ENCODE measurements at regions not wholly inside any gene's neighbourhood (a gene's known extent, or its start where the extent isn't known, plus 50 kb on each side); places are given as distances from the start of the nearest gene placed in this dataset.

DNA sequence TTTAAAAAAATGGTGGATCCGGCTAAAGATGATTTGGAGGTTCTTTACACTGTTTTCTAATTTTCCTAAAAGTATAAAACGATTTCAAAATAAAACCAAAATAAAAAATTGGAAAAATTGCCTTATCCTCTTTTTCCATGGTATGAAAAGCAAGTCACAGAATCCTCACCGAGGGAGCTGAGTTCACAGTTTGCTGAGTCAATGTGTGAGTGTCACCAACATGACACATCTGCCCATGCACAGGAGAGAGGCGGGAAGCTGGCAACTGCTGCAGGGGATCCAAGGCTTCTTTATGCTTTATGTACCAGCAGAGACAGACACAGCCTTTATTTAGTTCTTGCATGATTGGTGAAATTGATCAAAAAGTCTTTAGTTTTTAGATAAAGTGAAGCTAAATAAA is 157.8 kb downstream of the TNFSF13B start:
- no peaks in the 10 kb centered on the region for H3K9me3 ChIP-seq
- no peaks in the 10 kb centered on the region for H3K27me3 ChIP-seq
- DNase-seq (no peak), ATAC-seq (ENCODE audit: low FRiP score in 2 of 2) (no peak)
- peaks cover 0 to 6% (median 0%) of the 10 kb centered on the region in 4 donors for H3K4me1 ChIP-seq
- no peak overlapping the region for H3K27ac ChIP-seq
- H3K4me3 ChIP-seq = no peak overlapping the region
- WGBS, 2 donors = 61 to 64% methylated on average over 4 of the region's 4 CpGs
- TF ChIP-seq POLR2A (IDR thresholded peaks at IDR 0.05) (no peak), POLR2AphosphoS5 (IDR thresholded peaks at IDR 0.05) (no peak), EP300 (IDR thresholded peaks at IDR 0.05) (no peak)
- TF ChIP-seq, protein P1, sequence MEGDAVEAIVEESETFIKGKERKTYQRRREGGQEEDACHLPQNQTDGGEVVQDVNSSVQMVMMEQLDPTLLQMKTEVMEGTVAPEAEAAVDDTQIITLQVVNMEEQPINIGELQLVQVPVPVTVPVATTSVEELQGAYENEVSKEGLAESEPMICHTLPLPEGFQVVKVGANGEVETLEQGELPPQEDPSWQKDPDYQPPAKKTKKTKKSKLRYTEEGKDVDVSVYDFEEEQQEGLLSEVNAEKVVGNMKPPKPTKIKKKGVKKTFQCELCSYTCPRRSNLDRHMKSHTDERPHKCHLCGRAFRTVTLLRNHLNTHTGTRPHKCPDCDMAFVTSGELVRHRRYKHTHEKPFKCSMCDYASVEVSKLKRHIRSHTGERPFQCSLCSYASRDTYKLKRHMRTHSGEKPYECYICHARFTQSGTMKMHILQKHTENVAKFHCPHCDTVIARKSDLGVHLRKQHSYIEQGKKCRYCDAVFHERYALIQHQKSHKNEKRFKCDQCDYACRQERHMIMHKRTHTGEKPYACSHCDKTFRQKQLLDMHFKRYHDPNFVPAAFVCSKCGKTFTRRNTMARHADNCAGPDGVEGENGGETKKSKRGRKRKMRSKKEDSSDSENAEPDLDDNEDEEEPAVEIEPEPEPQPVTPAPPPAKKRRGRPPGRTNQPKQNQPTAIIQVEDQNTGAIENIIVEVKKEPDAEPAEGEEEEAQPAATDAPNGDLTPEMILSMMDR (IDR thresholded peaks at IDR 0.05) = no peak
- no peaks in the 10 kb centered on the region for H3K36me3 ChIP-seq

DNA sequence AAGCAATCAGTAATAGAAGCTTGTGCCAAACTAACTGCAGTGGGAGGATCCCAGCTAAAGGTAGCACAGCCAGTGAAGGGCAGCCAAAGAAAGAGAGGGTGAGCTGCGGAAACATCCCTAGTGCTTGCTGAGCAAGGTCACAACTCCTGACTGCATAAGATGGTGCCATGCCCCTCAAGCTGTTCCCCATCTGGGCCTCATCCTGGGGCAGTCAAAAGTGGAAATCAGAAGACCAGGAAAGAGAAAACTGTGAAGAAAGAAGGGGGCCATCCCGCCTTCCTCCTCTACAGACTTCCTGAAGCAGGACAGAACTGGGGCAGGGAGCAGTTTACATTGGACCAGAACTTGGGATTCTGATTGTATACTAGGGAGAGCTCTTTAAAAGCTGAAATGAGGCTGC is 159.2 kb downstream of the TNFSF13B start:
- Histone ChIP-seq H3K27ac (no peak overlapping the region), H3K9me3 (no peaks in the 10 kb centered on the region), H3K4me1 (peaks cover 0 to 6% (median 0%) of the 10 kb centered on the region in 4 donors), H3K36me3 (no peaks in the 10 kb centered on the region), H3K27me3 (no peaks in the 10 kb centered on the region), H3K4me3 (no peak overlapping the region)
- 78 to 79% methylated on average over 2 of the region's 2 CpGs for WGBS, 2 donors
- DNase-seq = no peak
- no peak for TF ChIP-seq POLR2A (IDR thresholded peaks at IDR 0.05)
- TF ChIP-seq, protein P1 (IDR thresholded peaks at IDR 0.05) = no peak
- TF ChIP-seq EP300 (IDR thresholded peaks at IDR 0.05) = no peak
- TF ChIP-seq POLR2AphosphoS5 (IDR thresholded peaks at IDR 0.05) = no peak
- no peak for ATAC-seq (ENCODE audit: low FRiP score in 2 of 2)

DNA sequence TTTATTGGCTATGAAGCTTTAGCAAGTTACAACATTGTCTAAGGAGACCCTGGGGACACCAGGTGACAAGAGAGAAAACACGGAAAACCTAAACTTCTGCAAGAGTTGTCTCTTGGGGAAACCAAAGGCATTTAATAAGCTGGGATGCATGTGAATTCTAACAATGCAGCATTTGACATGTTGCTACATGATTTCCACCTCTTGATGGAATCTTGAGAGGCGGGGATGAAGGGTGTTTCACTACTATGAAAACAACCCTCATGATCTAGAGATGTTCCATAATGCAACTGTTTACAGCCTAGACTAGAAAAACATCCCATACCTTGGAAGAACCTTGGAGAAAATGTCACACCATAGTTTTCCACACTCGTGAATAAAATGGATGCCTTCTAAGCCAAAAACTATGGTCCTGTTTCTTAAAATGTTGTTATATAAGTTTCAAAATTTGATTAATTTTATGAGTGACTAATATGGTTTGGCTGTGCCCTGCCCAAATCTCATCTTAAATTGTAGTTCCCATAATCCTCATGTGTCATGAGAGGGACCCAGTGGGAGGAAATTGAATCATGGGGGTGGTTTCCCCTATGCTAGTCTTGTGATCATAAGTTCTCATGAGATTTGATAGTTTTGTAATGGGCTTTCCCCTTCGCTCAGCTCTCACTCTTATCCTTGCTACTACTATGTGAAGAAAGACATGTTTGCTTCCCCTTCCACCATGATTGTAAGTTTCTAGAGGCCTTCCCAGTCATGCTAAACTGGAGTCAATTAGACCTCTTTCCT is 164.6 kb downstream of the TNFSF13B start:
- WGBS, 2 donors = 89 to 91% methylated on average over 4 of the region's 4 CpGs
- H3K36me3 ChIP-seq = no peaks in the 10 kb centered on the region
- TF ChIP-seq POLR2AphosphoS5 (IDR thresholded peaks at IDR 0.05) (no peak), POLR2A (IDR thresholded peaks at IDR 0.05) (no peak), EP300 (IDR thresholded peaks at IDR 0.05) (no peak)
- TF ChIP-seq, protein P1 (IDR thresholded peaks at IDR 0.05) = no peak
- H3K27me3 ChIP-seq = no peaks in the 10 kb centered on the region
- no peak overlapping the region for H3K27ac ChIP-seq
- no peak overlapping the region for H3K4me3 ChIP-seq
- H3K9me3 ChIP-seq = no peaks in the 10 kb centered on the region
- no peak for DNase-seq
- H3K4me1 ChIP-seq = no peaks in the 10 kb centered on the region
- ATAC-seq (ENCODE audit: low FRiP score in 2 of 2) = no peak

DNA sequence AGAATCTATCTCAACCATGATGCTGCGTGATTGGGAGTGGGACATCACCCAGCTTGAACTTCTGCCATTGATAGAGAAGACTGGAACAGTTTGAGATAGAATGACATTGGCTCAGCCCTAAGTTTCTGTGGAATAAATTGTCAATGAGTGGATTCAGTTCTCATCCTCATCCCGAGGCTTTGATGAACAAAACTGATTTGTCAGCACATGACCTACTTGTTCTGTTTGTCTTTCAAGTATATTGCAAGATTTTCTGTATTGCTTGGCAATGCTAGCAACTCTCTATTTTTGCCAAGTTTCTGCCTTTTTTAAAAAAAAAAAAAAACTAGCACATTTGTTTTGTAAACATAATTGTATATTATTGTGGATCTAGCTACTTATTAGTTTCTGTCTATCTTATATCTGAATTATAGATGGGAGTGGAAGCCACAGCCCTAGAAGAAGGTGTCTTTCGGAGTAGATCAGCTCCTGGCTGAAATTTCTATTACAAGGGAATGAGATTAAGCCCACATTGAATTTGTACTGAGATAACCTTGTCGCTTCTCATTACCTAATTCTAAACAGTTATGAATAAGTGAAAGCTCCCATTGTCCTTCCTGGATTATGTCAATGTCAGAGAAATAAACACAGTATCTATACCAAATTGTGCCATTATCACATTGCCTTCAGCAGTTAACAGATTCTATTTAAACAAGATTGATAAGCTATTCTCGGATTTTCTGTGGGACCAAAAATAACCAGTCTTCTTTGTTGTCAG is 166.1 kb downstream of the TNFSF13B start:
- no peaks in the 10 kb centered on the region for H3K27me3 ChIP-seq
- no peaks in the 10 kb centered on the region for H3K9me3 ChIP-seq
- TF ChIP-seq, protein P1 (IDR thresholded peaks at IDR 0.05) = no peak
- TF ChIP-seq POLR2AphosphoS5 (IDR thresholded peaks at IDR 0.05) = no peak
- no peak for TF ChIP-seq EP300 (IDR thresholded peaks at IDR 0.05)
- no peak for TF ChIP-seq POLR2A (IDR thresholded peaks at IDR 0.05)
- 60 to 62% methylated on average over 5 of the region's 5 CpGs for WGBS, 2 donors
- H3K27ac ChIP-seq = no peak overlapping the region
- ATAC-seq (ENCODE audit: low FRiP score in 2 of 2) = no peak
- H3K36me3 ChIP-seq = no peaks in the 10 kb centered on the region
- no peaks in the 10 kb centered on the region for H3K4me1 ChIP-seq
- no peak for DNase-seq
- H3K4me3 ChIP-seq = no peak overlapping the region
